PC-3 (cell line): ENCODE measurements at regions not wholly inside any gene's neighbourhood (a gene's known extent, or its start where the extent isn't known, plus 50 kb on each side); places are given as distances from the start of the nearest gene placed in this dataset.

Experiments used
- CTCF ChIP-seq: fragments of 300-600 bp; sonication (generic); conservative IDR thresholded peaks from 2 replicates; pipeline ENCODE4 v1.5.1; 2017; ENCODE audit warnings: antibody characterized with exemption, low read depth, mild to moderate bottlenecking, low read length
- EZH2 ChIP-seq: fragments of 300-600 bp; sonication (generic); IDR thresholded peaks from one replicate; pipeline ENCODE4 v1.6.1; 2017; ENCODE audit warnings: antibody characterized with exemption, mild to moderate bottlenecking, low read length; ENCODE audit not compliant: unreplicated experiment
- EZH2phosphoT487 ChIP-seq: fragments of 300-600 bp; sonication (generic); IDR thresholded peaks from 2 replicates; pipeline ENCODE4 v1.6.1; 2018; ENCODE audit warnings: mild to moderate bottlenecking, antibody characterized with exemption, low read length, borderline replicate concordance

GRCh38 chr2:211170843-211171242 is 614.4 kb downstream of the CPS1 start:
- TF ChIP-seq CTCF, result no peak
- no peak for TF ChIP-seq EZH2phosphoT487
- TF ChIP-seq EZH2, result no peak
